ENCODE measurements at regions not wholly inside any gene's neighbourhood (a gene's known extent, or its start where the extent isn't known, plus 50 kb on each side); places are given as distances from the start of the nearest gene placed in this dataset.

DNA sequence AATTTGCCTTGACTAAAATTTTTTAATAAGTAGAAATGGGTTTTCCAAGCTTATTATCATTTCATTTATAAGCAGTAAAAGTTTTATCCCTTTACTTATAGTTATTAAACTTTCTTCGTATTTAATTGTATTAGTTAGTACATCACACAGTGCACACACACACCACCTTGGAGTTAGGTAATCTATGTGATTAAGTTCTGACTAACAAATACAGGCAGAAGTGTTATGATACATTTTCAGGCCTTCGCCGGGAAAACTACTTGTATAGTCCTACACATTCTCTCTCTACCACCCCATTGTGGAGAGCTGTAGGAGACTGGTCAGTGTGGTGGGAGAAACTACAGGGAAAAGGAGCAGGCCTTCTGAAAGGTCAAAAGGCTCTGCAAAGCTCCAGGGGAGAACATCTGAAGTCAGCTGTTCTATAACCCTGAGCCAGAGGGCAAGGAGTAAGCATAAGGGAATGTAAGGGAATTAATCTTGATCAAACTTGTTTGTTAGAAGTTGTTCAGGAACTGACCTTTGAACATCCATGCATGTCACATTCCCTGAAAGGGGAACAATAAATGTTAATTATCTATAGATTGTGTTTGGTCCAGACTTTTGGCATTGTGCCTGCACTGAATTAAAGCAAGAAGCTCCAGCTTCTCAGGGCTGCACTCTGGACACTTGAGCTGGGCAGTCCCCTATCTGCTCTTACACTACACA lies 231.7 kb downstream of the FSIP2 start:
- intact Hi-C loops (cut with DNase I; ENCODE audit: low total_unique reads) = no loop called here
- Histone ChIP-seq H3K9me3 (peaks cover 0 to 27% (median 15%) of the 10 kb centered on the region in 8 donors), H3K4me1 (no peaks in the 10 kb centered on the region), H3K36me3 (no peaks in the 10 kb centered on the region), H3K27me3 (replicated peaks in 1 of 7) (no peaks in the 10 kb centered on the region), H3K27ac (no peak overlapping the region), H3K4me3 (no peak overlapping the region)
- TF ChIP-seq CTCF (IDR thresholded peaks at IDR 0.05 in 8 of 11, conservative IDR thresholded peaks at IDR 0.05 in 3 of 11) (no peak), POLR2A (IDR thresholded peaks at IDR 0.05) (no peak), POLR2AphosphoS5 (IDR thresholded peaks at IDR 0.05) (no peak)
- no peak for DNase-seq
- 84 to 92% (median 86%) methylated on average over 3 of the region's 3 CpGs for WGBS, 5 donors

DNA sequence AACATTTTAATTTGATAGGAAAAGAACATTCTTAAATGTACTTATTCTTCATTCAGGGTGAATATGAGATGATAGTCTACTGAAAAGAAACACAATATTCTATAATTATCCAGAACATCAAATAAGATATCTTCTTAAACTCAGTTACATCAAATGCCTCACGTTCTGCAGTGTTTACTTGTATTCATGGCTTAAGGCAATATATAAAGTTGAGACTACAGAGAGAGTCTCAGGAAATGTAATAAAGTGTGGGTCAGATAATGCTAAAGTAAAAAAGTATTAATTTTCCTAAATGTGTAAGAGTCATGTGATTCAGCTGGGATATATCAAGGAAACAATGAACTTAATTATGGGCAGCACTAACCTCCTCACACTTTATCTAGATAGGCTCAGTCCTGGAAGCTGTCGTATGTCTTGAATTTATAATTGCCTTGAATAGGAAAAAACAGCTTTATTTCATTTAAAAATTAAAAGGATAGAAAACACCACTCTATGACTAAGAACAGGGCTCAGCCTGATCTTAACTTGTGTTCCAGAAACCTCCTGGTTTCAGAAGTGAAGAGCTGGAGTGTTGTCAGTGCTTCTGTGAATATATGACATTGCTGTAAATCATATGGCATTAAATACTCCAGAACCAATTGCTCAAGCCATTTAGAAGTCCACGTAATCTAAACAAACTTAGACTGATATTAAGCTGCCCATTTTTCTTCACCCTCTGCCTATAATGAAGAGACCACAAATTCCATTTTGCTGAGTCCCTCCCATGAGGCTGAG lies 240.2 kb downstream of the FSIP2 start:
- H3K4me1 ChIP-seq = no peaks in the 10 kb centered on the region
- TF ChIP-seq CTCF (IDR thresholded peaks at IDR 0.05 in 8 of 11, conservative IDR thresholded peaks at IDR 0.05 in 3 of 11) (no peak), POLR2A (IDR thresholded peaks at IDR 0.05) (no peak), POLR2AphosphoS5 (IDR thresholded peaks at IDR 0.05) (no peak)
- DNase-seq = no peak
- H3K4me3 ChIP-seq = no peak overlapping the region
- H3K9me3 ChIP-seq = peaks cover 0 to 8% (median 0%) of the 10 kb centered on the region in 8 donors
- H3K27ac ChIP-seq = no peak overlapping the region
- intact Hi-C loops (cut with DNase I; ENCODE audit: low total_unique reads) = no loop called here
- 72 to 90% (median 87%) methylated on average over 3 of the region's 3 CpGs for WGBS, 5 donors
- H3K27me3 ChIP-seq (replicated peaks in 1 of 7) = no peaks in the 10 kb centered on the region
- H3K36me3 ChIP-seq = no peaks in the 10 kb centered on the region

- Histone ChIP-seq H3K4me1 (no peaks in the 10 kb centered on the region), H3K27ac (no peak overlapping the region), H3K27me3 (replicated peaks in 1 of 7) (no peaks in the 10 kb centered on the region), H3K4me3 (no peak overlapping the region), H3K36me3 (no peaks in the 10 kb centered on the region), H3K9me3 (no peaks in the 10 kb centered on the region)
- TF ChIP-seq CTCF (IDR thresholded peaks at IDR 0.05 in 8 of 11, conservative IDR thresholded peaks at IDR 0.05 in 3 of 11) (no peak), POLR2AphosphoS5 (IDR thresholded peaks at IDR 0.05) (no peak), POLR2A (IDR thresholded peaks at IDR 0.05) (no peak)
- intact Hi-C loops (cut with DNase I; ENCODE audit: low total_unique reads) = no loop called here
- 75 to 92% (median 82%) methylated on average over 2 of the region's 2 CpGs for WGBS, 5 donors
- no peak for DNase-seq
These were observed 241.0 kb downstream of the FSIP2 start for GRCh38 chr2:185979546-185980071.

DNA sequence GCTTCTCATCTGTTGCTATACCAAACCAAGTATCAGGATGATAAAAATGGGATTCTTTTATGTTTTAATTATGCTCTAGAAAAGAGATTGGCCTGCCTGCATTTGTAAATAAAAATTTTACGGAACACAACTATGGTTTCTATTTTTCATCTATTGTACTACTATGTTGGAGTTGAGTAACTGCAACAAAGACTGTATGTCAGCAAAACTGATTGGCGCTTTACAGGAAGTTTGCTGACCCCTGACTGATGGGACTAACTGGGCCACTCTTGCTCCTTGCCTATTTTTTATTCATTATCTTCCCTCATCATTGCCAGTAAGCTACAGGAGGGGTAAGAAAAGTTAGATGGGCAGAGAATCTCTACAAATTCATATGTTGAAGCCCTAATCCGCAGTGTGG lies 242.3 kb downstream of the FSIP2 start:
- intact Hi-C loops (cut with DNase I; ENCODE audit: low total_unique reads) = no loop called here
- H3K27me3 ChIP-seq (replicated peaks in 1 of 7) = no peaks in the 10 kb centered on the region
- WGBS, 5 donors = 85 to 96% (median 90%) methylated on average over 3 of the region's 3 CpGs
- no peak overlapping the region for H3K4me3 ChIP-seq
- no peak for DNase-seq
- no peak for TF ChIP-seq CTCF (IDR thresholded peaks at IDR 0.05 in 8 of 11, conservative IDR thresholded peaks at IDR 0.05 in 3 of 11)
- no peak for TF ChIP-seq POLR2AphosphoS5 (IDR thresholded peaks at IDR 0.05)
- TF ChIP-seq POLR2A (IDR thresholded peaks at IDR 0.05) = no peak
- no peaks in the 10 kb centered on the region for H3K4me1 ChIP-seq
- no peaks in the 10 kb centered on the region for H3K9me3 ChIP-seq
- no peaks in the 10 kb centered on the region for H3K36me3 ChIP-seq
- no peak overlapping the region for H3K27ac ChIP-seq

Measured in spleen (tissue), 11 donors.